Hepatocyte (in vitro differentiated cells): ENCODE measurements at regions not wholly inside any gene's neighbourhood (a gene's known extent, or its start where the extent isn't known, plus 50 kb on each side); places are given as distances from the start of the nearest gene placed in this dataset.

ENCODE experiments used
- DNase-seq: peaks from one replicate; pipeline ENCODE4 v3.0.0-alpha.2; 2016; ENCODE audit warnings: low spot score
- H2AFZ ChIP-seq: fragments of 200-600 bp; sonication (generic); 2 replicates; pipeline ENCODE4 v1.6.0; 2016; ENCODE audit warnings: antibody characterized with exemption, mild to moderate bottlenecking
- H3K27ac ChIP-seq: fragments of 200-600 bp; sonication (generic); 2 replicates; pipeline ENCODE4 v1.5.1; 2016; ENCODE audit warnings: mild to moderate bottlenecking
- H3K27me3 ChIP-seq: fragments of 200-600 bp; sonication (generic); 2 replicates; pipeline ENCODE4 v1.6.1; 2016
- H3K36me3 ChIP-seq: fragments of 200-600 bp; sonication (generic); replicated peaks from 2 replicates; pipeline ENCODE4 v1.5.1; 2016; ENCODE audit warnings: low read depth; ENCODE audit not compliant: insufficient read depth
- H3K4me1 ChIP-seq: fragments of 200-600 bp; sonication (generic); 2 replicates; pipeline ENCODE4 v1.5.1; 2016; ENCODE audit warnings: mild to moderate bottlenecking, moderate library complexity; ENCODE audit not compliant: insufficient read depth
- H3K4me2 ChIP-seq: fragments of 200-600 bp; sonication (generic); 2 replicates; pipeline ENCODE4 v1.6.0; 2016
- H3K4me3 ChIP-seq: fragments of 200-600 bp; sonication (generic); 2 replicates; pipeline ENCODE4 v1.5.1; 2016; ENCODE audit warnings: mild to moderate bottlenecking
- H3K79me2 ChIP-seq: fragments of 200-600 bp; sonication (generic); 2 replicates; pipeline ENCODE4 v1.6.0; 2017; ENCODE audit warnings: mild to moderate bottlenecking
- H3K9me2 ChIP-seq: fragments of 200-600 bp; sonication (generic); replicated peaks from 2 replicates; pipeline ENCODE4 v1.6.0; 2017; ENCODE audit warnings: mild to moderate bottlenecking; ENCODE audit not compliant: insufficient read depth
- H3K9me3 ChIP-seq: fragments of 200-600 bp; sonication (generic); 2 replicates; pipeline ENCODE4 v1.5.1; 2016; ENCODE audit warnings: low read depth, mild to moderate bottlenecking
- H4K20me1 ChIP-seq: fragments of 200-600 bp; sonication (generic); 2 replicates; pipeline ENCODE4 v1.6.0; 2016; ENCODE audit warnings: mild to moderate bottlenecking; ENCODE audit not compliant: insufficient read depth, poor library complexity, severe bottlenecking
- CTCF ChIP-seq: fragments of 200-600 bp; sonication (generic); IDR thresholded peaks from 2 replicates; pipeline ENCODE4 v1.5.1; 2016; ENCODE audit warnings: antibody characterized with exemption, mild to moderate bottlenecking; ENCODE audit not compliant: poor library complexity
- EZH2 ChIP-seq: fragments of 200-600 bp; sonication (generic); IDR thresholded peaks from 2 replicates; pipeline ENCODE4 v1.6.1; 2016; ENCODE audit warnings: antibody characterized with exemption, mild to moderate bottlenecking, borderline replicate concordance
- EZH2phosphoT487 ChIP-seq: fragments of 200-600 bp; sonication (generic); IDR thresholded peaks from one replicate; pipeline ENCODE4 v1.6.1; 2018; ENCODE audit warnings: antibody characterized with exemption, mild to moderate bottlenecking, low read depth, moderate library complexity; ENCODE audit not compliant: unreplicated experiment, severe bottlenecking
- whole genome bisulfite sequencing: methylation state at CpG from one replicate; pipeline ENCODE4 v1.1.6; 2016; ENCODE audit warnings: low lambda C conversion rate; ENCODE audit errors: missing lambda C conversion rate; 5-methylcytosine and 5-hydroxymethylcytosine counted together

GRCh38 chr16:54677308-54677950, 253.2 kb upstream of the IRX5 start:
- no peak for TF ChIP-seq CTCF
- TF ChIP-seq EZH2phosphoT487, result no peak
- Histone ChIP-seq H3K4me2 (no peak overlapping the region), H3K79me2 (no peaks in the 10 kb centered on the region), H3K4me1 (no peaks in the 10 kb centered on the region), H3K9me3 (no peaks in the 10 kb centered on the region), H3K27me3 (no peaks in the 10 kb centered on the region), H4K20me1 (no peaks in the 10 kb centered on the region), H3K4me3 (no peak overlapping the region), H2AFZ (no peak overlapping the region), H3K9me2 (no peaks in the 10 kb centered on the region), H3K36me3 (no peaks in the 10 kb centered on the region), H3K27ac (no peak overlapping the region)
- no peak for DNase-seq
- WGBS, result 79% methylated on average over 6 of the region's 6 CpGs

- Histone ChIP-seq H3K9me2 (no peaks in the 10 kb centered on the region), H3K4me1 (no peaks in the 10 kb centered on the region), H3K27me3 (no peaks in the 10 kb centered on the region), H3K4me2 (no peak overlapping the region), H3K36me3 (no peaks in the 10 kb centered on the region), H3K9me3 (no peaks in the 10 kb centered on the region), H4K20me1 (no peaks in the 10 kb centered on the region), H3K79me2 (no peaks in the 10 kb centered on the region), H3K4me3 (no peak overlapping the region), H2AFZ (no peak overlapping the region), H3K27ac (no peak overlapping the region)
- no peak for DNase-seq
- TF ChIP-seq CTCF (no peak), EZH2phosphoT487 (no peak), EZH2 (no peak)
- 67% methylated on average over 1 of the region's 1 CpG for WGBS
These were observed 257.4 kb upstream of the IRX5 start for GRCh38 chr16:54673313-54673712.

- no peaks in the 10 kb centered on the region for H3K4me1 ChIP-seq
- no peaks in the 10 kb centered on the region for H4K20me1 ChIP-seq
- WGBS, result 73% methylated on average over 1 of the region's 1 CpG
- H3K36me3 ChIP-seq, result no peaks in the 10 kb centered on the region
- no peak overlapping the region for H3K4me2 ChIP-seq
- no peaks in the 10 kb centered on the region for H3K9me2 ChIP-seq
- no peaks in the 10 kb centered on the region for H3K27me3 ChIP-seq
- H3K4me3 ChIP-seq, result no peak overlapping the region
- no peaks in the 10 kb centered on the region for H3K9me3 ChIP-seq
- DNase-seq, result no peak
- H2AFZ ChIP-seq, result no peak overlapping the region
- H3K79me2 ChIP-seq, result no peaks in the 10 kb centered on the region
- TF ChIP-seq EZH2phosphoT487 (no peak), CTCF (no peak), EZH2 (no peak)
- no peak overlapping the region for H3K27ac ChIP-seq
These were observed 258.2 kb upstream of the IRX5 start for GRCh38 chr16:54672500-54672899.

- H3K27ac ChIP-seq, result peak overlapping the region; percentile 45
- WGBS, result 94% methylated on average over 2 of the region's 2 CpGs
- no peaks in the 10 kb centered on the region for H3K79me2 ChIP-seq
- no peak for TF ChIP-seq EZH2
- TF ChIP-seq EZH2phosphoT487, result no peak
- TF ChIP-seq CTCF, result no peak
- no peak overlapping the region for H3K4me2 ChIP-seq
- H2AFZ ChIP-seq, result no peak overlapping the region
- H3K36me3 ChIP-seq, result no peaks in the 10 kb centered on the region
- H3K27me3 ChIP-seq, result peaks cover 6% of the 10 kb centered on the region
- H3K9me2 ChIP-seq, result no peaks in the 10 kb centered on the region
- H3K4me3 ChIP-seq, result no peak overlapping the region
- DNase-seq, result no peak
- peaks cover 12% of the 10 kb centered on the region for H3K4me1 ChIP-seq
- H4K20me1 ChIP-seq, result no peaks in the 10 kb centered on the region
- no peaks in the 10 kb centered on the region for H3K9me3 ChIP-seq
These were observed 273.0 kb upstream of the IRX5 start for GRCh38 chr16:54657709-54658102.
